Tibial nerve (tissue), 4 donors: ENCODE measurements at regions not wholly inside any gene's neighbourhood (a gene's known extent, or its start where the extent isn't known, plus 50 kb on each side); places are given as distances from the start of the nearest gene placed in this dataset.

Experiments used
- CTCF ChIP-seq, 5 experiments: fragments of 200-600 bp in 3 of 5; fragments of 450-650 bp in 2 of 5; sonication (generic) in 3 of 5; IDR thresholded peaks; one replicate each; pipeline ENCODE4 v1.5.1; 2016 to 2019; ENCODE audit warnings: antibody characterized with exemption in 5 of 5, mild to moderate bottlenecking in 3 of 5, moderate library complexity in 2 of 5
- EP300 ChIP-seq, 2 donors: sonication (generic); formaldehyde crosslinking; IDR thresholded peaks; one replicate each; pipeline ENCODE4 v1.6.1; 2017; ENCODE audit warnings: antibody characterized with exemption in 2 of 2, mild to moderate bottlenecking in 1 of 2
- POLR2A ChIP-seq, 2 donors: fragments of 450-650 bp; IDR thresholded peaks; one replicate each; pipeline ENCODE4 v1.6.1; 2017; ENCODE audit warnings: antibody characterized with exemption in 2 of 2, mild to moderate bottlenecking in 2 of 2, moderate library complexity in 2 of 2

- TF ChIP-seq CTCF (IDR thresholded peaks at IDR 0.05) (no peak), EP300 (IDR thresholded peaks at IDR 0.05) (no peak), POLR2A (IDR thresholded peaks at IDR 0.05) (no peak)
Measured at GRCh38 chr4:4633431-4633830, 91.6 kb upstream of the STX18 start.
